ENCODE measurements at regions not wholly inside any gene's neighbourhood (a gene's known extent, or its start where the extent isn't known, plus 50 kb on each side); places are given as distances from the start of the nearest gene placed in this dataset.

DNA sequence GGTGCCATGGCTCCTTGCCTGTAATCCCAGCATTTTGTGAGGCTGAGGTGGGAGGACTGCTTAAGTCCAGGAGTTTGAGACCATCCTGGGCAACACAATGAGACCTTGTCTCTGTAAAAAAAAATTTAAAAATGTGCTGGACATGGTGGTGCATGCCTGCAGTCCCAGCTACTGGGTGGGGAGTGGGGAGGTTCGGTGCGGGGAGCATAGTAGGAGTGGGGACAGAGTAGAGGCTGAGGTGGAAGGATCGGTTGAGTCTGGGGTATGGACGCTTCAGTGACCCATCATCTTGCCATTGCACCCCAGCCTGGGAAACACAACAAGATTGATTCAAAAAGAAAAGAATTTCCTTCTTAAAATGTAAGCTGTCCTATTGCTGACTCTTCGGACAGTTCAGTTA lies 1490.0 kb upstream of the GBE1 start:
- POLR2A ChIA-PET (ENCODE audit: low non-redundant PET) = no interaction called here
- CTCF ChIA-PET = no interaction called here
- DNase-seq (ENCODE audit: low spot score) = no peak
- no peak overlapping the region for H3K27ac ChIP-seq
- TF ChIP-seq, protein P1, sequence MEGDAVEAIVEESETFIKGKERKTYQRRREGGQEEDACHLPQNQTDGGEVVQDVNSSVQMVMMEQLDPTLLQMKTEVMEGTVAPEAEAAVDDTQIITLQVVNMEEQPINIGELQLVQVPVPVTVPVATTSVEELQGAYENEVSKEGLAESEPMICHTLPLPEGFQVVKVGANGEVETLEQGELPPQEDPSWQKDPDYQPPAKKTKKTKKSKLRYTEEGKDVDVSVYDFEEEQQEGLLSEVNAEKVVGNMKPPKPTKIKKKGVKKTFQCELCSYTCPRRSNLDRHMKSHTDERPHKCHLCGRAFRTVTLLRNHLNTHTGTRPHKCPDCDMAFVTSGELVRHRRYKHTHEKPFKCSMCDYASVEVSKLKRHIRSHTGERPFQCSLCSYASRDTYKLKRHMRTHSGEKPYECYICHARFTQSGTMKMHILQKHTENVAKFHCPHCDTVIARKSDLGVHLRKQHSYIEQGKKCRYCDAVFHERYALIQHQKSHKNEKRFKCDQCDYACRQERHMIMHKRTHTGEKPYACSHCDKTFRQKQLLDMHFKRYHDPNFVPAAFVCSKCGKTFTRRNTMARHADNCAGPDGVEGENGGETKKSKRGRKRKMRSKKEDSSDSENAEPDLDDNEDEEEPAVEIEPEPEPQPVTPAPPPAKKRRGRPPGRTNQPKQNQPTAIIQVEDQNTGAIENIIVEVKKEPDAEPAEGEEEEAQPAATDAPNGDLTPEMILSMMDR (conservative IDR thresholded peaks at IDR 0.05; ENCODE audit: low read depth) = no peak

DNA sequence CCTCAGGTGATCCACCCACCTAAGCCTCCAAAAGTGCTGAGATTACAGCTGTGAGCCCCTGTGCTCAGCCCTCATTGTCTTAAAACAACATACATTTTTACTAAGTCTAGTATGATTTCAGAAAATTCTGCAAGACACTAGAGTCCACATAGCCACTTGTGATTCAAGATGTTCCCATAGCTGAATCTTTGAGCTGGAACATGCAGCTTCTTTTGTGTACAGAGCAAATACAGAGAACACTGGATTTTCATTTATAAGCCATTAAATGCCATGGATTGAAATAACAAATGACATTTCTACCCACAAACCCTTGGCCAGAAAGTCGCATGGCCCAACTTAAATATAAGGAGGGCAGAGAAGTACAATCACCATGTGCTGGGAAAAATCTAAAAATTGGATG lies 1489.2 kb upstream of the GBE1 start:
- POLR2A ChIA-PET (ENCODE audit: low non-redundant PET) = no interaction called here
- CTCF ChIA-PET = no interaction called here
- DNase-seq (ENCODE audit: low spot score) = no peak
- TF ChIP-seq, protein P1 (conservative IDR thresholded peaks at IDR 0.05; ENCODE audit: low read depth) = no peak
- no peak overlapping the region for H3K27ac ChIP-seq

DNA sequence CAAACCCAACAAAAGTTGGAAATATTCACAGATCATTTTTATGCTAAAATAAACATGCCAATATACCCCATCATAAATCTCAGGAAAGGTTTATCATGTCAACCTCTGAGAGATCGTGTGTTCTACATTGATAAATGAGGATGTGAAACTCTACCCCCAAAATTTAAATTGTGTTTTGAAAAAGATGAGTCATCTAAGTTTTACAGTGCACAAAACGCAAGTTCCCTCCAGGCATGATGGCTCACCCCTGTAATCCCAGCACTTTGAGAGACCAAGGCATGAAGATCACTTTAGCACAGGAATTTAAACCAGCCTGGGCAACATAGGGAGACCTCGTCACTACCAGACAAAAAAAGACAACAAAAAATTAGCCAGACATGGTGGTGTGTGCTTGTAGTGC lies 1487.0 kb upstream of the GBE1 start:
- H3K27ac ChIP-seq = no peak overlapping the region
- ChIA-PET CTCF (no interaction called here), POLR2A (ENCODE audit: low non-redundant PET) (no interaction called here)
- DNase-seq (ENCODE audit: low spot score) = no peak
- TF ChIP-seq, protein P1 (conservative IDR thresholded peaks at IDR 0.05; ENCODE audit: low read depth) = no peak

DNA sequence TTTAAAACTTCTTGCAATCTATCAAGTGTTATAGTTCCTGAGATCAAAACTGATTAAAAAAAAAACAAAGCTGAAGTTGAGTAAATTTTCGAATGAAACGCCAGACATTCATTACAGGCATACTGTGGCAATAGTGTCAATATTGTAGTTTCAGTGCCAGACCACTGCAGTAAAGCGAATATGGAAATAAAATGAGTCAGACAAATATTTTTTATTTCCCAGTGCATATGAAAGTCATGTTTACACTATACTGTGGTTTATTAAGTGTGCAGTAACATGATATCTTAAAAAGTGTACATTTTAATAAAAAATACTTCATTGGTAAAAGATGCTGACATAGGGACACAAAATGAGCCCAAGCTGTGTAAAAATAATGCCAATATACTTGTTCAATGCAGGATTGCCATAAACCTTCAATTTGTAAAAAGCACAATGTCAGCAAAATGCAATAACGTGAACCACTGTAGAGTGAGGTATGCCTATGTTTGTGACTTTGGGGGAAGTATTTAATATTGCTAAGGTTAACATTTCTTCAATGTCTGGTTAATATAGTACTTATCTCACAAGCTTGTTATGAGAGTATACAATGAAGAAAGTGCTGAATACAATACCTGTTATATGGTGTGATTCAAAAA lies 1473.9 kb upstream of the GBE1 start:
- ChIA-PET POLR2A (ENCODE audit: low non-redundant PET) (no interaction called here), CTCF (no interaction called here)
- no peak for DNase-seq (ENCODE audit: low spot score)
- TF ChIP-seq, protein P1 (conservative IDR thresholded peaks at IDR 0.05; ENCODE audit: low read depth) = no peak
- no peak overlapping the region for H3K27ac ChIP-seq

DNA sequence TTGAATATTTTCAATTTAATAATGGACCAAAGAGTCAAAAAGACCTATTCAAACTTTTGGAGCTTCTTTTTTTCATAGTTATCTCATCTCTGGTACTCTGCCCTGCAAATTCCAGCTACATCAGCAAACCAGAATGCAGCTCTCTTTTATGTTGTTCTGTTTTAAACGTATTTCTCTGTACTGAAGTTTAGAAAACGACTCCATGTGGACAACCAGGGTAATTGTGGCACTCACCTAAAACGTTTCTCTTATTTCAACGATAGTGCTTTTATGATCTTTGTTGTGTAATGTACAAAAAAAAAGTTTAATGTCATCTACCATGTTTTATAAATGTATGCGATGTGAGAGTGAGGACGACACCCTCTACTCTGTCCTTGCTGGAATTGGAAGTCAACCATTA lies 1472.3 kb upstream of the GBE1 start:
- ChIA-PET CTCF (interaction anchor here (0.5 to 0.6 kb wide), 2 partner anchors 136 to 1278 kb away, joined by 3 read pairs; no protein-coding TSS in a partner anchor), POLR2A (ENCODE audit: low non-redundant PET) (no interaction called here)
- TF ChIP-seq, protein P1 (conservative IDR thresholded peaks at IDR 0.05; ENCODE audit: low read depth) = no peak
- DNase-seq (ENCODE audit: low spot score) = no peak
- H3K27ac ChIP-seq = no peak overlapping the region

DNA sequence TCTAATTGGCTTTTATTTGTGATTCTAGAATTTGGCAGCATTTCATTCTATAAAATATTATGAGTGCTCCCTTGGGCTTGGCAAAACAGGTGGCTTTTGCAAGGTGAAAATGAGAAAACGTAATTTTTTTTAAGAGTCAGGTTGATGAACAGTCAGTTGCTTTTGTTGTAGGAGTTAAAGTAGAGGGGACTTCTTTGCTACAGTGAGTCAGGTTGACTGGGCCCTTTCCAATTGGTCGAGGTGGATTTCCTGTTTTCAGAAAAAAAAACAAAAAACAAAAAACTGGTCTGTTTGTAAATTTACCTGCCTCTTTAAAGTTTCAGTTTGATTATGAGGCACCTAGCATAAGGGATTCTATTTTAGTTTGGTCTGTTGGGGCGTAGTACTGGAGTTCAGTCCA lies 1469.4 kb upstream of the GBE1 start:
- POLR2A ChIA-PET (ENCODE audit: low non-redundant PET) = no interaction called here
- TF ChIP-seq, protein P1 (conservative IDR thresholded peaks at IDR 0.05; ENCODE audit: low read depth) = no peak
- DNase-seq (ENCODE audit: low spot score) = no peak
- H3K27ac ChIP-seq = no peak overlapping the region
- CTCF ChIA-PET = no interaction called here

Measured in RWPE1 (cell line).